Adrenal gland (tissue), 9 donors: ENCODE measurements at regions not wholly inside any gene's neighbourhood (a gene's known extent, or its start where the extent isn't known, plus 50 kb on each side); places are given as distances from the start of the nearest gene placed in this dataset.
A peak's percentile ranks its signal among the peaks of the same experiment; 100 is the strongest.

ENCODE experiments used
- DNase-seq, 7 donors: peaks; one replicate each; pipeline ENCODE4 v3.0.0-alpha.2; 2019 to 2020
- H3K27ac ChIP-seq, 5 donors: fragments of 200-600 bp; sonication (generic) in 4 of 5; 1 replicate in 3 of 5; 2 replicates in 2 of 5; pipeline versions ENCODE4 v1.5.1 to v1.8.0; 2016 to 2020; ENCODE audit warnings: mild to moderate bottlenecking in 1 of 5
- H3K27me3 ChIP-seq: fragments of 200-600 bp; 2 replicates; pipeline ENCODE4 v1.8.0; 2021
- H3K36me3 ChIP-seq, 2 donors: fragments of 200-600 bp; replicated peaks in 1 of 2; 1 replicate in 1 of 2; 2 replicates in 1 of 2; pipeline versions ENCODE4 v1.5.1 to v1.8.0; 2018 to 2022
- H3K4me1 ChIP-seq, 2 donors: fragments of 200-600 bp; replicated peaks in 1 of 2; 1 replicate in 1 of 2; 2 replicates in 1 of 2; pipeline versions ENCODE4 v1.5.1 to v1.8.0; 2018 to 2021
- H3K4me3 ChIP-seq, 4 donors: fragments of 200-600 bp; sonication (generic) in 3 of 4; one replicate each; pipeline ENCODE4 v1.5.1; 2016 to 2018
- H3K9me3 ChIP-seq, 3 donors: fragments of 200-600 bp; sonication (generic) in 1 of 3; replicated peaks in 1 of 3; 1 replicate in 2 of 3; 2 replicates in 1 of 3; pipeline versions ENCODE4 v1.5.1 to v1.8.0; 2016 to 2021
- POLR2A ChIP-seq, 2 donors: fragments of 450-650 bp; IDR thresholded peaks; one replicate each; pipeline ENCODE4 v1.6.1; 2017; ENCODE audit warnings: antibody characterized with exemption in 2 of 2, mild to moderate bottlenecking in 2 of 2, moderate library complexity in 1 of 2
- WGBS, 4 donors: extraction: QIAGEN DNeasy Blood & Tissue Kit in 2 of 4; methylation state at CpG; one replicate each; pipeline versions ENCODE4 v1.1.5 to v1.1.7; 2013 to 2017; 5-methylcytosine and 5-hydroxymethylcytosine counted together
- intact Hi-C, 2 donors: fragments of 100-400 bp; cut with DNase I; formaldehyde crosslinking; loops; one replicate each; pipeline versions ENCODE4 v1.14.1 to v1.15.0; 2022 to 2023
- TF ChIP-seq, protein P1 (sequence below), 6 experiments: fragments of 450-650 bp in 4 of 6; fragments of 200-600 bp in 2 of 6; sonication (generic) in 1 of 6; IDR thresholded peaks; 1 replicate in 5 of 6; 2 replicates in 1 of 6; pipeline versions ENCODE4 v1.5.1 to v1.8.0; 2016 to 2021; ENCODE audit warnings: antibody characterized with exemption in 6 of 6, mild to moderate bottlenecking in 2 of 6, moderate library complexity in 1 of 6
- donor health status: healthy with polysubstance abuse.
- donor health status: Bipolar disorder and iron deficiency.
- donor health status: DM: yes; HTN: yes; CAD: no.
- donor health status: DM: no; HTN: no; CAD: no.
- donor health status: DM: no; HTN: no; CAD: no.

DNA sequence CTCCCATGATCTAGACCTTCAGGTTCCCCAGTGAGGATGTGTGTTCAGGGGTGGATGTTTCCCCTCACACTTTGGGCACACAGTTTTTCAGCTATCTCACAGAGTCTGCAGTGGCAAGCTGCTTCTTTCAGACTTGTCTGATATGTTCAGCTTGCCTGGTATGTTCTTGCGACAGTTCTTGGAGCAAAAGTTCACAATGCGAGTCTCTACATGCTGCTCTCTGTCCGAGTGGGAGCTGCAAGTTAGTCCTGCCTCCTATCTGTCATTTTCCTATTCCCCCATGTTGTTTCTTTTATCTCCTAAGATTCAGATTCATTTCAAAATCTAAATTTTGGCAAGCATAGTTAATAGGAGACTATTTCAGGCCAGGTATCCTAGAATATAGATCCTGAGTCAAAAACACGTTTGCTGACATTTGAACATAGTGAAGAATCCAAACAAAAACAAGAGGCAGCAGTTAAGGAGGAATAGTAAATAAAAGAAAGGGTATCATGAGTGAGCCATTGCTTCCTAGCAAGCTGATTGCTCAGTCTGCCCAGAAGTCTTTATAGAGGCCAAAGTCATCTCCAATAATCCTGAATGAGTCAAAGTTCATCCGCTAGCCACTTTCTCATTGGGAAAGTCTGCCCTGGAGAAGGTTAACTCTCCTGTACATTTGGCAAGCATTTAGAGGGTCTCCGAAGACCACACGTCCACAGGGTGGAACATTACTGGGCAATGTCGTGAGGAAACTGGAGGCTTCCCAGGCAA, 140.2 kb upstream of the MOCS1 start:
- TF ChIP-seq, protein P1, sequence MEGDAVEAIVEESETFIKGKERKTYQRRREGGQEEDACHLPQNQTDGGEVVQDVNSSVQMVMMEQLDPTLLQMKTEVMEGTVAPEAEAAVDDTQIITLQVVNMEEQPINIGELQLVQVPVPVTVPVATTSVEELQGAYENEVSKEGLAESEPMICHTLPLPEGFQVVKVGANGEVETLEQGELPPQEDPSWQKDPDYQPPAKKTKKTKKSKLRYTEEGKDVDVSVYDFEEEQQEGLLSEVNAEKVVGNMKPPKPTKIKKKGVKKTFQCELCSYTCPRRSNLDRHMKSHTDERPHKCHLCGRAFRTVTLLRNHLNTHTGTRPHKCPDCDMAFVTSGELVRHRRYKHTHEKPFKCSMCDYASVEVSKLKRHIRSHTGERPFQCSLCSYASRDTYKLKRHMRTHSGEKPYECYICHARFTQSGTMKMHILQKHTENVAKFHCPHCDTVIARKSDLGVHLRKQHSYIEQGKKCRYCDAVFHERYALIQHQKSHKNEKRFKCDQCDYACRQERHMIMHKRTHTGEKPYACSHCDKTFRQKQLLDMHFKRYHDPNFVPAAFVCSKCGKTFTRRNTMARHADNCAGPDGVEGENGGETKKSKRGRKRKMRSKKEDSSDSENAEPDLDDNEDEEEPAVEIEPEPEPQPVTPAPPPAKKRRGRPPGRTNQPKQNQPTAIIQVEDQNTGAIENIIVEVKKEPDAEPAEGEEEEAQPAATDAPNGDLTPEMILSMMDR (IDR thresholded peaks at IDR 0.05), result no peak
- TF ChIP-seq POLR2A (IDR thresholded peaks at IDR 0.05), result no peak
- Histone ChIP-seq H3K27me3 (peaks cover 4% of the 10 kb centered on the region), H3K36me3 (no peaks in the 10 kb centered on the region), H3K4me1 (no peaks in the 10 kb centered on the region), H3K4me3 (no peak overlapping the region), H3K27ac (no peak overlapping the region), H3K9me3 (no peaks in the 10 kb centered on the region)
- DNase-seq, result no peak
- WGBS, 4 donors, result 74 to 88% (median 80%) methylated on average over 8 of the region's 8 CpGs
- intact Hi-C loops, result no loop called here

DNA sequence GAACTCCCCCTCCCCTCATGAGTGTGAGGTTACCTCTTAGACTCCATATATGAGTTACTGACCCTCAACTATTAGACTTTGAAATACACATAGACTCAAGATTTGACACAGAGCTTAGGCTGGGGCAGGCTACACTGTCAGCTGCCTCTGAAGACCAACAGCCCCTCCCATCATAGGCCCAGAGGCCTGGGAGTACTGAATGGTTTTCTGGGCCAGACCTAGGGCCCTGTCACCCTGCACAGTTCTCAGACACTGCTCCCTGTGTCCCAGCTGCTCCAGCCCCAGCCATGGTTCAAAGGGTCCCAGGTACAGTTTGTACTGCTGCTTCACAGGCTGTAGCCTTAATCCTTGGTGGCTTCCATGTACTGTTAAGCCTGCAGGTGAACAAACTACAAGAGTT, 132.1 kb upstream of the MOCS1 start:
- H3K9me3 ChIP-seq, result no peaks in the 10 kb centered on the region
- TF ChIP-seq POLR2A (IDR thresholded peaks at IDR 0.05), result no peak
- TF ChIP-seq, protein P1 (IDR thresholded peaks at IDR 0.05), result no peak
- no peaks in the 10 kb centered on the region for H3K4me1 ChIP-seq
- no peak overlapping the region for H3K27ac ChIP-seq
- H3K4me3 ChIP-seq, result no peak overlapping the region
- no peaks in the 10 kb centered on the region for H3K36me3 ChIP-seq
- intact Hi-C loops, result no loop called here
- DNase-seq, result no peak
- H3K27me3 ChIP-seq, result no peaks in the 10 kb centered on the region

DNA sequence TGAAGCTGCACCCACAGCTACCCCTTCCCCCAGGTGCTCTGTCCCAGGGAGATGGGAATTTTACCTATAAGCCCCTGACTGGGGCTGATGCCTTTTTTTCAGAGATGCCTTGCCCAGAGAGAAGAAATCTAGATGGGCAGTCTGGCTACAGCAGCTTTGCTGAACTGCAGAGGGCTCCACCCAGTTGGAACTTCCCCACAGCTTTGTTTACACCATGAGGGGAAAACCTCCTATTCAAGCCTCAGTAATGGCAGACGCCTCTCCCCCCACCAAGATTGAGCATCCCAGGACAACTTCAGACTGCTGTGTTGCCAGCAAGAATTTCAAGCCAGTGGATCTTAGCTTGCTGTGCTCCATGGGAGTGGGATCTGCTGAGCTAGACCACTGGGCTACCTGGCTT, 122.6 kb upstream of the MOCS1 start:
- no peak overlapping the region for H3K27ac ChIP-seq
- intact Hi-C loops, result no loop called here
- WGBS, 4 donors, result 58 to 68% (median 60%) methylated on average over 1 of the region's 1 CpG; no CpG with 5 or more reads in 1 of the 4 donors
- no peak for DNase-seq
- no peaks in the 10 kb centered on the region for H3K36me3 ChIP-seq
- H3K4me3 ChIP-seq, result no peak overlapping the region
- no peaks in the 10 kb centered on the region for H3K27me3 ChIP-seq
- TF ChIP-seq POLR2A (IDR thresholded peaks at IDR 0.05), result no peak
- TF ChIP-seq, protein P1 (IDR thresholded peaks at IDR 0.05), result no peak
- H3K4me1 ChIP-seq, result no peaks in the 10 kb centered on the region
- no peaks in the 10 kb centered on the region for H3K9me3 ChIP-seq

DNA sequence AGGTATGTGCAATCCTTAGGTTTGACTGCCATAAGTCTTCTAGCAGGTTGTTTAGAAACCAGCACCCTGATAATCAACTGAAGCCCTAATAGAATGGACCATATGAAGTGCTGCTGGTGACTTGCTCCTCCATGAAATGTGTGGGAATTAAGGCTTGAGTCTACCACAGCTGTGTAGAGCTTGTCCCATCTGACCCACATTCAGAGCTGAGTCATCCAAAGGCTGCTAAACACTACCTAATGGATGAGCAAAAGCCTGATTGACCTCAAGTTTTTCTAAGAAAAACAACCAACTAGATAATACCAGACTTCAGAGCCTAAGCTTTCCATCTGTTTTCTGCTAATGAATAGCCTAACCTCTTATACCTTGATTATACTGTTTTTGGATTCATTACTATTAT, 120.3 kb upstream of the MOCS1 start:
- H3K27me3 ChIP-seq, result no peaks in the 10 kb centered on the region

More for the DNA sequence above, 120.3 kb upstream of the MOCS1 start:
- Histone ChIP-seq H3K36me3 (no peaks in the 10 kb centered on the region), H3K27ac (no peak overlapping the region), H3K4me3 (no peak overlapping the region), H3K4me1 (no peaks in the 10 kb centered on the region), H3K9me3 (no peaks in the 10 kb centered on the region)
- intact Hi-C loops, result no loop called here
- TF ChIP-seq, protein P1 (IDR thresholded peaks at IDR 0.05), result no peak
- TF ChIP-seq POLR2A (IDR thresholded peaks at IDR 0.05), result no peak
- DNase-seq, result peak in 1 of 7 donors; percentile 6
